ENCODE measurements at regions not wholly inside any gene's neighbourhood (a gene's known extent, or its start where the extent isn't known, plus 50 kb on each side); places are given as distances from the start of the nearest gene placed in this dataset.

DNA sequence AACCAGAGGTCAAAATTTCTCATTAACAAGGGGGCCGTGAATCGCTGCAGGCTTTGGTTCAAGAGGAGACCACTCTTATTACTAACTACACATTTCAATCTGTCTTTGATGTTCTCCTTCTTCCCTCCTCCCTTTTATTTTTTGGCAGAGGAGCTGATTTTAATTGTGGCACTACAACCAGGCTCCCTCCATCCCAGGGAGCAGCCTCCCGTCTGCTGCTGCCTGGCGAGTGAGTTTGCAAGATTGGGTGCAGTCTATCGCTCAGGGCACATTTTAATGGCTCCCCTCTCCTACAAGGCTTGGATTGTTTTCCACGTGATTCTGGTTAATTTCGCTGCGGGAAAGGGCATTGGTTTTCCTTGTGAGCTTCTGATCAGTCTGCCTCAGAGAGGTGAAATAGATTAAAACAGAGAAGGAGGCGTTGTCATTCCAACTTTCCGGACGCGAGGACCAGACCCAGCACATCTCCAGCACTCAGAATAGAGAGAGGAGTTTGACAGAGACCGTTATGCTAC lies 81.4 kb downstream of the KCTD15 start:
- TF ChIP-seq CTCF (conservative IDR thresholded peaks at IDR 0.05) (no peak), ZFX (IDR thresholded peaks at IDR 0.05) (no peak)
